ENCODE measurements at regions not wholly inside any gene's neighbourhood (a gene's known extent, or its start where the extent isn't known, plus 50 kb on each side); places are given as distances from the start of the nearest gene placed in this dataset.

- H3K4me2 ChIP-seq (ENCODE audit: insufficient read depth, insufficient read length, low read length): no peak overlapping the region
- Mint-ChIP-seq H3K36me3 (ENCODE audit: insufficient read depth in 1 of 3, low read depth in 3 of 3) (no peaks in the 10 kb centered on the region), H3K4me3 (no peak overlapping the region), H3K27ac (no peak overlapping the region), H3K27me3 (ENCODE audit: low read depth) (peaks cover 4% of the 10 kb centered on the region), H3K9me3 (no peaks in the 10 kb centered on the region), H3K4me1 (peaks cover 6 to 7% of the 10 kb centered on the region in 2 experiments; a peak in 3 of 4 replicates)
- H4K8ac ChIP-seq (replicated peaks; ENCODE audit: insufficient read length, low read depth, low read length): no peak overlapping the region
- H3K56ac ChIP-seq (ENCODE audit: insufficient read length, low read depth, low read length): no peak overlapping the region
- no peak overlapping the region for H2BK15ac ChIP-seq (ENCODE audit: low read depth, low read length)
- no peak overlapping the region for H3K14ac ChIP-seq (ENCODE audit: insufficient read depth, low read length)
- no peak overlapping the region for H3T11ph ChIP-seq (ENCODE audit: low read length)
- H4K5ac ChIP-seq (ENCODE audit: insufficient read length, low read depth, low read length): no peak overlapping the region
- no peak overlapping the region for H3K18ac ChIP-seq (ENCODE audit: insufficient read length, low read depth, low read length)
- no peak for DNase-seq
- H3K9me3 ChIP-seq (ENCODE audit: control insufficient read depth, low read depth, low read length): no peaks in the 10 kb centered on the region
- no peak overlapping the region for H3K4ac ChIP-seq (ENCODE audit: low read depth, low read length)
- no peak overlapping the region for H3K9ac ChIP-seq (ENCODE audit: extremely low read depth, insufficient read length, low read length)
- H3K4me1 ChIP-seq (ENCODE audit: insufficient read depth, low read length): no peaks in the 10 kb centered on the region
- no peak overlapping the region for H2BK120ac ChIP-seq (ENCODE audit: low read depth, low read length, poor library complexity, severe bottlenecking)
- no peak overlapping the region for H3K27ac ChIP-seq (ENCODE audit: insufficient read length, low read depth, low read length)
- no peak overlapping the region for H4K91ac ChIP-seq (ENCODE audit: insufficient read length, low read depth, low read length)
- no peak overlapping the region for H2AK5ac ChIP-seq (ENCODE audit: insufficient read length, low read length)
- H4K20me1 ChIP-seq (ENCODE audit: control insufficient read depth, insufficient read depth, insufficient read length): no peaks in the 10 kb centered on the region
- WGBS (ENCODE audit: extremely low coverage, insufficient read length, low lambda C conversion rate): no CpG with 5 or more reads among the region's 6 CpGs
- no peak overlapping the region for H2AFZ ChIP-seq (ENCODE audit: low read length)
- H2BK20ac ChIP-seq (ENCODE audit: low read depth, low read length, poor library complexity, severe bottlenecking): no peak overlapping the region
- 0 out of 2 replicates have a peak, but pooled peaks cover 2% of the 10 kb centered on the region for H3K79me2 ChIP-seq (ENCODE audit: insufficient read depth, low read length)
- TF ChIP-seq CTCF (conservative IDR thresholded peaks at IDR 0.05): no peak
- no peak overlapping the region for H3K23ac ChIP-seq (ENCODE audit: insufficient read length, low read depth, low read length)
- no peak overlapping the region for H2BK12ac ChIP-seq (ENCODE audit: insufficient read length, low read depth, low read length)
- no peaks in the 10 kb centered on the region for H3K23me2 ChIP-seq (ENCODE audit: insufficient read length, low read depth, low read length, poor library complexity, severe bottlenecking)
- no peaks in the 10 kb centered on the region for H3K27me3 ChIP-seq (ENCODE audit: insufficient read depth, low read length)
- no peaks in the 10 kb centered on the region for H3K79me1 ChIP-seq (ENCODE audit: insufficient read depth, low read depth, low read length, poor library complexity, severe bottlenecking)
- no peak overlapping the region for H2BK5ac ChIP-seq (ENCODE audit: insufficient read length, low read length)
Measured at GRCh38 chr1:34409689-34410229, 233.1 kb downstream of the C1orf94 start.

All from H9 (cell line).